ENCODE measurements at regions not wholly inside any gene's neighbourhood (a gene's known extent, or its start where the extent isn't known, plus 50 kb on each side); places are given as distances from the start of the nearest gene placed in this dataset.

DNA sequence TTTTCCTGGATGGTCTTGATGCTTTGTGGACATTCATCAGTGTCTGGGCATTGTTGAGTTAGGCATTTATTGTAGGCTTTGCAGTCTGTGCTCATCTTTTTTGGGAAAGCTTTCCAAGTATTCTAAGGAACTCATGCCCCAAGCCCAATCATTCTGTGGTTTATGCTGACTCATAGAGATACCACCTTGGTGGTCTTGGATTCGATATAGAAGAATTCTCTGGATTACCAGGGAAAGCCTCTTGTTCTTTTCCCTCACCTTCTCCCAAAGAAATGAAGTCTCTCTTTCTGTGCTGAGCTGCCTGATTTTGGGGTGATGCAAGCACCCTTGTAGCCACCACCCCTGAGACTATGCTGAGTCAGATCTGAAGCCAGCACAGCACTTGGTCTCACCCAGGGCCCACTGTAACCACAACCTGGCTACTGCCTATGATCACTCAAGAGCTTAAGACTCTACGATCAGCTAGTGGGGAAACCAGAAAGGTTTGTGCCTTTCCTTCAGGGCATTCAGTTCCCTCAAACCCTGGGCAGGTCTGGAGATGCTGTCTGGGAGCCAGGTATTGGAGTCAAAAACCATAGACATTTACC, 422.6 kb downstream of the NUF2 start:
- Histone ChIP-seq H3K56ac (ENCODE audit: insufficient read length, low read depth, low read length) (no peak overlapping the region), H3K4ac (ENCODE audit: low read depth, low read length) (no peak overlapping the region), H4K8ac (replicated peaks; ENCODE audit: insufficient read length, low read depth, low read length) (no peak overlapping the region), H2AK5ac (ENCODE audit: insufficient read length, low read length) (no peak overlapping the region), H3K79me1 (ENCODE audit: insufficient read depth, low read depth, low read length, poor library complexity, severe bottlenecking) (no peaks in the 10 kb centered on the region), H2AFZ (ENCODE audit: low read length) (no peak overlapping the region), H3T11ph (ENCODE audit: low read length) (no peak overlapping the region), H4K5ac (ENCODE audit: insufficient read length, low read depth, low read length) (no peak overlapping the region), H2BK5ac (ENCODE audit: insufficient read length, low read length) (no peak overlapping the region), H3K27ac (ENCODE audit: insufficient read length, low read depth, low read length) (no peak overlapping the region), H3K4me2 (ENCODE audit: insufficient read depth, insufficient read length, low read length) (no peak overlapping the region), H2BK120ac (ENCODE audit: low read depth, low read length, poor library complexity, severe bottlenecking) (no peak overlapping the region), H3K23ac (ENCODE audit: insufficient read length, low read depth, low read length) (no peak overlapping the region), H2BK20ac (ENCODE audit: low read depth, low read length, poor library complexity, severe bottlenecking) (no peak overlapping the region), H3K27me3 (ENCODE audit: insufficient read depth, low read length) (no peaks in the 10 kb centered on the region), H3K9me3 (ENCODE audit: control insufficient read depth, low read depth, low read length) (no peaks in the 10 kb centered on the region), H3K23me2 (ENCODE audit: insufficient read length, low read depth, low read length, poor library complexity, severe bottlenecking) (no peaks in the 10 kb centered on the region), H4K20me1 (ENCODE audit: control insufficient read depth, insufficient read depth, insufficient read length) (no peaks in the 10 kb centered on the region), H3K79me2 (ENCODE audit: insufficient read depth, low read length) (no peaks in the 10 kb centered on the region), H3K9ac (ENCODE audit: extremely low read depth, insufficient read length, low read length) (no peak overlapping the region), H3K18ac (ENCODE audit: insufficient read length, low read depth, low read length) (no peak overlapping the region), H3K14ac (ENCODE audit: insufficient read depth, low read length) (no peak overlapping the region), H4K91ac (ENCODE audit: insufficient read length, low read depth, low read length) (no peak overlapping the region), H2BK12ac (ENCODE audit: insufficient read length, low read depth, low read length) (no peak overlapping the region), H3K4me1 (ENCODE audit: insufficient read depth, low read length) (no peaks in the 10 kb centered on the region), H2BK15ac (ENCODE audit: low read depth, low read length) (no peak overlapping the region)
- Mint-ChIP-seq H3K4me3 (no peak overlapping the region), H3K4me1 (peaks cover 4 to 9% of the 10 kb centered on the region in 2 experiments; a peak in 3 of 4 replicates), H3K9me3 (peaks cover 15 to 22% of the 10 kb centered on the region in 2 experiments; a peak in 4 of 5 replicates), H3K27ac (no peak overlapping the region), H3K36me3 (ENCODE audit: insufficient read depth in 1 of 3, low read depth in 3 of 3) (peaks cover 11 to 23% (median 12%) of the 10 kb centered on the region in 3 experiments), H3K27me3 (ENCODE audit: low read depth) (no peaks in the 10 kb centered on the region)
- DNase-seq, result no peak
- TF ChIP-seq, protein P1, sequence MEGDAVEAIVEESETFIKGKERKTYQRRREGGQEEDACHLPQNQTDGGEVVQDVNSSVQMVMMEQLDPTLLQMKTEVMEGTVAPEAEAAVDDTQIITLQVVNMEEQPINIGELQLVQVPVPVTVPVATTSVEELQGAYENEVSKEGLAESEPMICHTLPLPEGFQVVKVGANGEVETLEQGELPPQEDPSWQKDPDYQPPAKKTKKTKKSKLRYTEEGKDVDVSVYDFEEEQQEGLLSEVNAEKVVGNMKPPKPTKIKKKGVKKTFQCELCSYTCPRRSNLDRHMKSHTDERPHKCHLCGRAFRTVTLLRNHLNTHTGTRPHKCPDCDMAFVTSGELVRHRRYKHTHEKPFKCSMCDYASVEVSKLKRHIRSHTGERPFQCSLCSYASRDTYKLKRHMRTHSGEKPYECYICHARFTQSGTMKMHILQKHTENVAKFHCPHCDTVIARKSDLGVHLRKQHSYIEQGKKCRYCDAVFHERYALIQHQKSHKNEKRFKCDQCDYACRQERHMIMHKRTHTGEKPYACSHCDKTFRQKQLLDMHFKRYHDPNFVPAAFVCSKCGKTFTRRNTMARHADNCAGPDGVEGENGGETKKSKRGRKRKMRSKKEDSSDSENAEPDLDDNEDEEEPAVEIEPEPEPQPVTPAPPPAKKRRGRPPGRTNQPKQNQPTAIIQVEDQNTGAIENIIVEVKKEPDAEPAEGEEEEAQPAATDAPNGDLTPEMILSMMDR (conservative IDR thresholded peaks at IDR 0.05), result no peak
- no CpG with 5 or more reads among the region's 2 CpGs for WGBS (ENCODE audit: extremely low coverage, insufficient read length, low lambda C conversion rate)
